ENCODE measurements at regions not wholly inside any gene's neighbourhood (a gene's known extent, or its start where the extent isn't known, plus 50 kb on each side); places are given as distances from the start of the nearest gene placed in this dataset.
"Not testable (repeated sequence)": the region's sequence is repeated elsewhere in the genome, so short reads cannot be mapped to it uniquely, and the experiment has no call there.

GRCh38 chrX:121571333-121571732 lies 523.9 kb downstream of the GLUD2 start:
- no peak for FAIRE-seq
- Histone ChIP-seq H3K9ac (ENCODE audit: insufficient read depth in 1 of 2, low read depth in 2 of 2, low read length in 2 of 2) (no peak overlapping the region), H3K9me1 (ENCODE audit: control insufficient read depth, insufficient read depth, low read length) (no peaks in the 10 kb centered on the region), H3K27ac (ENCODE audit: extremely low read depth, low read depth, low read length) (no peak overlapping the region), H3K4me2 (ENCODE audit: insufficient read depth, low read length) (no peak overlapping the region), H4K20me1 (replicated peaks; ENCODE audit: control insufficient read depth, insufficient read depth, low read length) (no peaks in the 10 kb centered on the region), H2AFZ (ENCODE audit: low read depth, low read length) (no peak overlapping the region), H3K27me3 (ENCODE audit: control insufficient read depth in 2 of 2, insufficient read depth in 2 of 2, low read length in 2 of 2) (no peaks in the 10 kb centered on the region), H3K36me3 (ENCODE audit: control insufficient read depth, insufficient read depth, low read length) (no peaks in the 10 kb centered on the region), H3K79me2 (ENCODE audit: control insufficient read depth, insufficient read depth, low read length) (no peaks in the 10 kb centered on the region), H3K4me3 (no peak overlapping the region), H3K9me3 (replicated peaks; ENCODE audit: control insufficient read depth, insufficient read depth, low read depth, low read length) (no peaks in the 10 kb centered on the region), H3K4me1 (replicated peaks in 1 of 2; ENCODE audit: control insufficient read depth in 2 of 2, insufficient read depth in 2 of 2, low read length in 2 of 2) (no peaks in the 10 kb centered on the region)
- ChIA-PET POLR2A (no interaction called here), CTCF (ENCODE audit: low intra/inter-chr PET ratio) (interaction anchor here (0.6 kb wide), 1 partner anchor 1021 kb away, joined by 3 read pairs; no protein-coding TSS in a partner anchor)
- no peak for ATAC-seq
- BruUV-seq (replicated peaks): no TSS peak
- WGBS (ENCODE audit: insufficient coverage, low coverage, missing lambda C conversion rate): 34% methylated on average over 7 of the region's 7 CpGs
- DNase-seq (ENCODE audit: extremely low read depth in 1 of 4, low spot score in 3 of 4): no peak
- in situ Hi-C loops (cut with MboI): no loop called here
- TF ChIP-seq ZNF695 (CRISPR knock-in tag; IDR thresholded peaks at IDR 0.05): no peak
- no peak for TF ChIP-seq RBM39 (optimal IDR thresholded peaks at IDR 0.05; ENCODE audit: low read depth, low read length)
- intact Hi-C loops (cut with micrococcal nuclease): no loop called here

DNA sequence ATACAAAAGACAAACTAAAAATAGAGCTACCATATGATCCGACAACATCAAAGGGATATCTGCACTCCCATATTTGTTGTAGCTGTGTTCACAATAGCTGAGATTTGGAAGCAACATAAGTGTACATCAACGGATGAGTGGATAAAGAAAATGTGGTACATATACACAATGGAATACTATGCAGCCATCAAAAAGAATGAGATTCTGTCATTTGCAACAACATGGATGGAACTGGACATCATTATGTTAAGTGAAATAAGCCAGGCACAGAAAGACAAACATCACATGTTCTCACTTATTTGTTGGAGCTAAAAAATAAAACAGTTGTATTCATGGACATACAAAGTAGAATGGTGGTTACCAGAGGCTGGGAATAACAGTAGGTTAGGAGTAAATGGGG lies 527.0 kb downstream of the GLUD2 start:
- H3K36me3 ChIP-seq (ENCODE audit: control insufficient read depth, insufficient read depth, low read length); H3K4me1 ChIP-seq (replicated peaks in 1 of 2; ENCODE audit: control insufficient read depth in 2 of 2, insufficient read depth in 2 of 2, low read length in 2 of 2); H2AFZ ChIP-seq (ENCODE audit: low read depth, low read length); H3K4me2 ChIP-seq (ENCODE audit: insufficient read depth, low read length); H3K27ac ChIP-seq (ENCODE audit: extremely low read depth, low read depth, low read length); FAIRE-seq; intact Hi-C loops (cut with micrococcal nuclease); H3K9me1 ChIP-seq (ENCODE audit: control insufficient read depth, insufficient read depth, low read length); DNase-seq (ENCODE audit: extremely low read depth in 1 of 4, low spot score in 3 of 4); H4K20me1 ChIP-seq (replicated peaks; ENCODE audit: control insufficient read depth, insufficient read depth, low read length); BruUV-seq (replicated peaks); H3K79me2 ChIP-seq (ENCODE audit: control insufficient read depth, insufficient read depth, low read length); H3K4me3 ChIP-seq; CTCF ChIA-PET (ENCODE audit: low intra/inter-chr PET ratio); ATAC-seq; in situ Hi-C loops (cut with MboI); H3K9ac ChIP-seq (ENCODE audit: insufficient read depth in 1 of 2, low read depth in 2 of 2, low read length in 2 of 2); H3K27me3 ChIP-seq (ENCODE audit: control insufficient read depth in 2 of 2, insufficient read depth in 2 of 2, low read length in 2 of 2); H3K9me3 ChIP-seq (replicated peaks; ENCODE audit: control insufficient read depth, insufficient read depth, low read depth, low read length): not testable (repeated sequence)
- TF ChIP-seq RBM25 (IDR thresholded peaks at IDR 0.05; ENCODE audit: low read depth, low read length, severe bottlenecking): peak; percentile 60
- peak; percentile 84 for TF ChIP-seq ZNF146 (CRISPR knock-in tag; IDR thresholded peaks at IDR 0.05; ENCODE audit: unreplicated experiment)
- WGBS (ENCODE audit: insufficient coverage, low coverage, missing lambda C conversion rate): 14% methylated on average over 2 of the region's 2 CpGs
- POLR2A ChIA-PET: interaction anchor here (0.7 kb wide), 1 partner anchor 270 kb away, joined by 3 read pairs; no protein-coding TSS in a partner anchor

Measured in K562 (cell line).